HepG2 (cell line): ENCODE measurements at regions not wholly inside any gene's neighbourhood (a gene's known extent, or its start where the extent isn't known, plus 50 kb on each side); places are given as distances from the start of the nearest gene placed in this dataset.

Experiments used
- ATAC-seq: fragments of 200-7000 bp; cut with Tn5 transposase; 3 replicates; pipeline ENCODE4 v1.9.1; 2020; ENCODE audit warnings: mild to moderate bottlenecking, moderate library complexity
- BruUV-seq: library from RNA; stranded (reverse); fragments of 400-500 nt; replicated peaks from 2 replicates; lab custom pipeline; 2021; lab: Mats Ljungman, UMichigan
- CTCF ChIA-PET: fragments of 300-600 bp; formaldehyde crosslinking; extraction: SDS; loops from one replicate; lab custom pipeline; 2021; ENCODE audit warnings: low total read pairs, inconsistent platforms, low intra/inter-chr PET ratio; lab: Yijun Ruan, JAX
- POLR2A ChIA-PET: fragments of 350-600 bp; sonication (Branson Sonifier 250); formaldehyde crosslinking; loops from one replicate; lab custom pipeline; 2020; ENCODE audit warnings: antibody characterized with exemption, inconsistent platforms; lab: Yijun Ruan, JAX
- DNase-seq: peaks from one replicate; pipeline ENCODE4 v3.0.0-alpha.2; 2015; ENCODE audit warnings: low spot score
- FAIRE-seq: peaks from 3 replicates; lab custom pipeline; 2011; peaks lifted over from hg19 to GRCh38; lab: Jason Lieb, UNC
- H2AFZ ChIP-seq: one replicate; pipeline ENCODE4 v1.6.1; 2011; ENCODE audit warnings: low read length, inconsistent platforms
- H3K27ac ChIP-seq: fragments of 300-600 bp; 3 replicates; pipeline ENCODE4 v1.8.0; 2011; ENCODE audit warnings: mixed run types, mild to moderate bottlenecking, mixed read lengths, low read length, inconsistent platforms; ENCODE audit not compliant: insufficient read depth; ENCODE audit errors: extremely low read length
- H3K27me3 ChIP-seq, 2 experiments: fragments of 200-600 bp in 1 of 2; 2 replicates in 1 of 2; 3 replicates in 1 of 2; pipeline versions ENCODE4 v1.6.0 to v1.8.0; 2011; ENCODE audit warnings: low read length in 2 of 2, mild to moderate bottlenecking in 2 of 2, moderate library complexity in 2 of 2, inconsistent platforms in 1 of 2; ENCODE audit not compliant: insufficient read depth in 2 of 2, control insufficient read depth in 1 of 2
- H3K36me3 ChIP-seq, 2 experiments: fragments of 200-600 bp in 1 of 2; replicated peaks in 1 of 2; 2 replicates in 1 of 2; 3 replicates in 1 of 2; pipeline versions ENCODE4 v1.5.1 to v1.8.0; 2011; ENCODE audit warnings: low read length in 2 of 2, inconsistent platforms in 1 of 2; ENCODE audit not compliant: insufficient read depth in 2 of 2, control insufficient read depth in 1 of 2
- H3K4me1 ChIP-seq: 2 replicates; pipeline ENCODE4 v1.5.1; 2012; ENCODE audit warnings: low read length, inconsistent platforms; ENCODE audit not compliant: insufficient read depth
- H3K4me2 ChIP-seq: 2 replicates; pipeline ENCODE4 v1.6.0; 2011; ENCODE audit warnings: low read depth, low read length, inconsistent platforms
- H3K4me3 ChIP-seq, 3 experiments: fragments of 200-600 bp in 1 of 3; sonication (generic), shearing (Covaris generic) in 1 of 3; replicated peaks in 1 of 3; 2 replicates each; pipeline ENCODE4 v1.5.1; 2011 to 2016; ENCODE audit warnings: low read length in 3 of 3, inconsistent platforms in 2 of 3, low read depth in 2 of 3, mild to moderate bottlenecking in 2 of 3, control low read depth in 1 of 3, mixed read lengths in 1 of 3; ENCODE audit not compliant: insufficient read depth in 1 of 3
- H3K79me2 ChIP-seq: one replicate; pipeline ENCODE4 v1.6.1; 2011; ENCODE audit warnings: low read length, inconsistent platforms; ENCODE audit not compliant: insufficient read depth
- H3K9ac ChIP-seq: 2 replicates; pipeline ENCODE4 v1.6.0; 2011; ENCODE audit warnings: mild to moderate bottlenecking, low read depth, low read length, inconsistent platforms; ENCODE audit not compliant: insufficient read depth
- H3K9me3 ChIP-seq: 2 replicates; pipeline ENCODE4 v1.5.1; 2012; ENCODE audit warnings: mild to moderate bottlenecking, low read length
- H4K20me1 ChIP-seq: 2 replicates; pipeline ENCODE4 v1.6.0; 2011; ENCODE audit warnings: inconsistent platforms, mild to moderate bottlenecking, low read length, moderate library complexity; ENCODE audit not compliant: insufficient read depth
- ATF7 ChIP-seq, 2 experiments: fragments of 450-650 bp in 1 of 2; sonication (generic) in 1 of 2; formaldehyde crosslinking in 1 of 2; IDR thresholded peaks; 2 replicates each; pipeline versions ENCODE4 v1.4.0 to v1.6.1; 2016 to 2020; ENCODE audit warnings: antibody characterized with exemption in 1 of 2, mild to moderate bottlenecking in 1 of 2, missing genetic modification reagents in 1 of 2
- HINFP ChIP-seq: sonication (generic); formaldehyde crosslinking; IDR thresholded peaks from 2 replicates; pipeline ENCODE4 v1.4.0; 2020; ENCODE audit warnings: low read depth, mild to moderate bottlenecking, missing genetic modification reagents
- U2AF1 ChIP-seq: fragments of 200-400 bp; formaldehyde crosslinking; optimal IDR thresholded peaks from 2 replicates; pipeline ENCODE3; 2017; ENCODE audit warnings: mild to moderate bottlenecking, low read depth, low read length
- ZFP1 ChIP-seq: IDR thresholded peaks from 2 replicates; pipeline ENCODE4 v1.6.1; 2016
- ZNF484 ChIP-seq: sonication (generic); formaldehyde crosslinking; IDR thresholded peaks from 2 replicates; pipeline ENCODE4 v1.5.1; 2020; ENCODE audit warnings: mild to moderate bottlenecking, low read depth, missing genetic modification reagents, borderline replicate concordance
- ZNF687 ChIP-seq: sonication (generic); formaldehyde crosslinking; IDR thresholded peaks from 2 replicates; pipeline ENCODE4 v1.5.1; 2020; ENCODE audit warnings: mild to moderate bottlenecking, missing genetic modification reagents, moderate library complexity
- ZNF781 ChIP-seq: sonication (generic); formaldehyde crosslinking; IDR thresholded peaks from 2 replicates; pipeline ENCODE4 v1.5.1; 2020; ENCODE audit warnings: borderline replicate concordance, mild to moderate bottlenecking, missing genetic modification reagents; ENCODE audit errors: not compliant biosample characterization
- WGBS: methylation state at CpG from one replicate; pipeline ENCODE4 v1.1.6; 2017; ENCODE audit warnings: low lambda C conversion rate; 5-methylcytosine and 5-hydroxymethylcytosine counted together
- in situ Hi-C: cut with HindIII; loops from 2 replicates; pipeline ENCODE4 v1.10.0; 2017; ENCODE audit warnings: low pct_unique_long_range_greater_than_20kb; ENCODE audit not compliant: extremely low pct_ligation_motif_present
- intact Hi-C: fragments of 100-400 bp; cut with micrococcal nuclease; formaldehyde crosslinking; loops from one replicate; pipeline ENCODE4 v1.10.0; 2022; ENCODE audit not compliant: unreplicated experiment

DNA sequence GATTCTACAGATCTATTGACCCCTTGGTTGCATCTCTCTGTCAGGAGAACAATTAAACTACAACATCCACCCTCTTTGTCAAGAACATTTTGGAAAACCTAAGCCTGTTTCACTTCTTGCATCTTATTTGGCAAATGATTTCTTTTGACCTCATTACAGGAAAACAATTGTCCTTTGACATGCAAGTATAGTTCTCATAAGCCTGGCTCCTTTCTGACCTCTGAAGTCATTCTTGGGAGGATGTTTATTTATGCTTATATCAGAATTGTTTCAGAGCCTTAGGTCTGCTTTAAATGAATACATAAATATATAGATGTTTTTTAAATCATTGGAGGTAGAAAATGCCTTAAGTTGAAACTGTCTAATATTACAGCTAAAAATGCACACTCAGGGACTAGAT, 361.3 kb upstream of the PTGER4 start:
- H3K27ac ChIP-seq: no peak overlapping the region
- H3K9me3 ChIP-seq: peaks cover 6% of the 10 kb centered on the region; the same call in 1 of the 2 replicates
- POLR2A ChIA-PET: no interaction called here
- BruUV-seq: no TSS peak
- H3K4me2 ChIP-seq: no peak overlapping the region
- H3K4me3 ChIP-seq: no peak overlapping the region
- CTCF ChIA-PET: no interaction called here
- intact Hi-C loops: no loop called here
- in situ Hi-C loops: no loop called here
- no peaks in the 10 kb centered on the region for H3K79me2 ChIP-seq
- no peaks in the 10 kb centered on the region for H3K36me3 ChIP-seq
- H3K9ac ChIP-seq: no peak overlapping the region
- no peak overlapping the region for H2AFZ ChIP-seq
- H4K20me1 ChIP-seq: no peaks in the 10 kb centered on the region
- no peaks in the 10 kb centered on the region for H3K27me3 ChIP-seq
- TF ChIP-seq HINFP (no peak), ZFP1 (CRISPR knock-in tag) (no peak)
- no peaks in the 10 kb centered on the region for H3K4me1 ChIP-seq
- no peak for ATAC-seq
- no peak for FAIRE-seq
- no peak for DNase-seq

DNA sequence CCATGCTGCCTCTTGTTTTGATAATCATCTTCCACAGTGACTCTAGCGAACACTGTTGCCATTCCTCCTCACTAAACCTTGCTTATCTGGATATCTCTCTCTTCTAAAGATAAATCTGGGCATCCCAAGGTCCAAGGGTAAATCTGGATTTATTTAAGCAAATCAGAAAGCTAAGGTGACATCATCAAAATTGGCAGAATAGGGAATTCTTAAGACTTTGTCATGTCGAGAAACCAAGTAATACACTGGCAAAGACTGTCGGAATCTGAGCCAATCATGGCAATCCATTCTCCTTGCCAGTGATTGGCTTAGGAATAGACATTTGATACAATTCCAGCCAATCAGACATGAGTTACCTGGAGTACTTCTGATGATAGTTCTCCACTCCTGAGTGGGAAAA, 362.7 kb upstream of the PTGER4 start:
- POLR2A ChIA-PET: no interaction called here
- WGBS: 6% methylated on average over 3 of the region's 3 CpGs

More for the DNA sequence above, 362.7 kb upstream of the PTGER4 start:
- Histone ChIP-seq H4K20me1 (no peaks in the 10 kb centered on the region), H3K4me3 (no peak overlapping the region), H3K27ac (no peak overlapping the region), H3K9ac (no peak overlapping the region), H2AFZ (no peak overlapping the region), H3K4me2 (no peak overlapping the region), H3K27me3 (no peaks in the 10 kb centered on the region), H3K36me3 (no peaks in the 10 kb centered on the region), H3K79me2 (no peaks in the 10 kb centered on the region), H3K9me3 (peaks cover 6% of the 10 kb centered on the region; the same call in 1 of the 2 replicates), H3K4me1 (no peaks in the 10 kb centered on the region)
- ATAC-seq (no peak), DNase-seq (no peak), FAIRE-seq (no peak)
- intact Hi-C loops (no loop called here), in situ Hi-C loops (no loop called here)
- TF ChIP-seq ZNF687 (CRISPR knock-in tag) (no peak), ZNF484 (CRISPR knock-in tag) (no peak), ATF7 (IDR thresholded peaks at IDR 0.05) (peak; percentile 69), ATF7 (CRISPR knock-in tag; IDR thresholded peaks at IDR 0.05) (no peak), ZNF781 (CRISPR knock-in tag) (no peak), U2AF1 (no peak)
- CTCF ChIA-PET: no interaction called here
- no TSS peak for BruUV-seq
